CD4-positive, alpha-beta memory T cell (primary cell): ENCODE measurements at regions not wholly inside any gene's neighbourhood (a gene's known extent, or its start where the extent isn't known, plus 50 kb on each side); places are given as distances from the start of the nearest gene placed in this dataset.

ENCODE experiments used
- CTCF ChIA-PET: fragments of 350-600 bp; sonication (Branson Sonifier 250); formaldehyde crosslinking; loops from one replicate; lab custom pipeline; 2021; ENCODE audit warnings: inconsistent platforms; ENCODE audit not compliant: partially characterized antibody; lab: Charles Lee
- POLR2A ChIA-PET: fragments of 350-600 bp; sonication (Branson Sonifier 250); formaldehyde crosslinking; loops from one replicate; lab custom pipeline; 2021; ENCODE audit not compliant: partially characterized antibody; lab: Charles Lee
- DNase-seq, 5 donors: peaks; one replicate each; pipeline versions ENCODE4 v3.0.0 to v3.0.0-alpha.2; 2020 to 2022; ENCODE audit warnings: mixed read lengths in 1 of 5
- H3K27ac ChIP-seq: one replicate; pipeline ENCODE4 v1.7.0; 2013; ENCODE audit warnings: low read depth, low read length
- H3K27me3 ChIP-seq: 2 replicates; pipeline ENCODE4 v1.7.0; 2013; ENCODE audit warnings: mild to moderate bottlenecking, low read length, moderate library complexity; ENCODE audit not compliant: insufficient read depth
- H3K36me3 ChIP-seq: 2 replicates; pipeline ENCODE4 v1.7.0; 2013; ENCODE audit warnings: mild to moderate bottlenecking, low read length, moderate library complexity; ENCODE audit not compliant: insufficient read depth
- H3K4me1 ChIP-seq: 2 replicates; pipeline ENCODE4 v1.7.0; 2013; ENCODE audit warnings: mild to moderate bottlenecking, low read length, moderate library complexity; ENCODE audit not compliant: insufficient read depth
- H3K4me3 ChIP-seq, 2 donors: one replicate each; pipeline ENCODE4 v1.7.0; 2013; ENCODE audit warnings: low read length in 2 of 2, mild to moderate bottlenecking in 1 of 2
- H3K9me3 ChIP-seq, 2 donors: one replicate each; pipeline ENCODE4 v1.7.0; 2013; ENCODE audit warnings: low read length in 2 of 2, control low read depth in 1 of 2; ENCODE audit not compliant: control insufficient read depth in 1 of 2
- H3K27ac Mint-ChIP-seq, 7 donors: one replicate each; pipeline ENCODE4 v1.8.0; 2020 to 2021; ENCODE audit warnings: mixed read lengths in 7 of 7, mild to moderate bottlenecking in 6 of 7, inconsistent platforms in 3 of 7, moderate library complexity in 3 of 7
- H3K27me3 Mint-ChIP-seq, 2 donors: one replicate each; pipeline ENCODE4 v1.8.0; 2020 to 2021; ENCODE audit warnings: mixed read lengths in 2 of 2
- H3K36me3 Mint-ChIP-seq, 2 donors: one replicate each; pipeline ENCODE4 v1.8.0; 2020 to 2021; ENCODE audit warnings: mixed read lengths in 2 of 2, inconsistent platforms in 1 of 2, mild to moderate bottlenecking in 1 of 2
- H3K4me1 Mint-ChIP-seq, 4 donors: one replicate each; pipeline ENCODE4 v1.8.0; 2020 to 2021; ENCODE audit warnings: mixed read lengths in 4 of 4, mild to moderate bottlenecking in 1 of 4
- H3K4me3 Mint-ChIP-seq, 8 donors: one replicate each; pipeline ENCODE4 v1.8.0; 2020 to 2021; ENCODE audit warnings: mixed read lengths in 8 of 8, mild to moderate bottlenecking in 7 of 8, moderate library complexity in 6 of 8, inconsistent platforms in 3 of 8
- H3K9me3 Mint-ChIP-seq, 8 donors: one replicate each; pipeline ENCODE4 v1.8.0; 2020 to 2021; ENCODE audit warnings: mixed read lengths in 8 of 8, mild to moderate bottlenecking in 5 of 8, inconsistent platforms in 3 of 8, moderate library complexity in 1 of 8
- intact Hi-C: fragments of 100-400 bp; cut with micrococcal nuclease; formaldehyde crosslinking; loops from one replicate; pipeline ENCODE4 v1.15.1; 2023

DNA sequence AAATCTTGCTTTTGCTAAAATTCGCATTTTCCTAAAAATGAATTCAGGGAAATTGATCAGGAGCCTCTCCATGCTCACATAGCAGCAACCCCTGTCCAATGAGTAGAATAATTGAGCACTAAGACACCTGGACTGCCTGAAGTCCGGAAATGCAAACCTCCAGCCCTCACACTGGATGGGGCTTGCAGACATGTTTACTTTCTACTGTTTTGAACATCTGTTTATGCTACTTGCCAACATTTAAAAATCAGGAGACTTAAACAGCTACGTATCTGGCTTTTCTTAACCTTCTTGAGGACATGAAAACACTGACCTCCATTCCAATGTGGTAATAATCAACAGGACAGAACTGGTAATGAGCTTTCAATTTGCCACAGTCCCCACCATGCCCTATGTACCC lies 184.4 kb downstream of the SHOX2 start:
- Histone ChIP-seq H3K9me3 (no peaks in the 10 kb centered on the region), H3K36me3 (no peaks in the 10 kb centered on the region), H3K27ac (no peak overlapping the region), H3K27me3 (no peaks in the 10 kb centered on the region), H3K4me1 (no peaks in the 10 kb centered on the region), H3K4me3 (no peak overlapping the region)
- Mint-ChIP-seq H3K27me3 (no peaks in the 10 kb centered on the region), H3K4me3 (no peak overlapping the region), H3K36me3 (no peaks in the 10 kb centered on the region), H3K4me1 (no peaks in the 10 kb centered on the region), H3K9me3 (peaks cover 0 to 3% (median 0%) of the 10 kb centered on the region in 8 donors), H3K27ac (no peak overlapping the region)
- ChIA-PET CTCF (no interaction called here), POLR2A (no interaction called here)
- intact Hi-C loops, result no loop called here
- no peak for DNase-seq

DNA sequence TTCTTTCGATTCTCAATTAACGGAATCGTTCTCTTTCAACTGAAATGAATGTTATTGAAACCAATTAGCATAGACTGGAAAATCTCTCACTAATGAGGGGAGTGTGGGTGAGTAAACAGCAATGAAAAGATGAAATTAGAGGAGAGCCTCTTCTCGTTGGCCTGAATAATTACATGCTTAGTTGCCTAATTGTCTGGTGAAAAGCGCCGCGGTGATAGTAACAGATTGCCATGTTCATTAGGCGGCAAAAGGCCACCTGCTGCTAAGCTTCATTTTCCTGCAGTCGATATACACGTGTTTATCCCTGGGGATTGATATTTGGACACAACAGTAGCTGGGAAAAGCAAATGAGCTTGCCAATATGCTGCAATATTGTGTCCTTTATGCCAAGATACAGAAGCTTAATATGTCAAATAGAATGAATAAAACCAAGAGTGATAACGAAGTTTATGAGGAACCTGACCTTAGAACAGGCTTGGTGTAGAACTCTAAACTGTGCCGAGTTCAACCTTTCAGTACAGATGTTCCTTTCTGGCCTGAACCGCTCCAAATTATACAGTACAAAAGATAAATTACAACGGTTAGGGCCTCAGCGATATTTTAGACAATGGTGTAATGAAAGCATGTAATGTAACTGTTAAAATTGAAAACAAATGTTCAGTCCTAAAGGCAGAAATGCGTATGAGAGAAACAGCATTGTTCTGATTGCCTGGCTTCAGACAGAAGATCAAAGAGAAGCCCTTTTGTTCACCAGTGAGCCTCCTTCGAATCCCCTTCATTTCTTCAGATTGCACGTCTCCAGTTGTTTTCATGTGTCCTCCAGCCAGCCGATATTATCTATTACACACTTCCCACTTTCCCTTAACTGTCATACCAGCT lies 185.2 kb downstream of the SHOX2 start:
- Mint-ChIP-seq H3K27ac (no peak overlapping the region), H3K36me3 (no peaks in the 10 kb centered on the region), H3K4me1 (no peaks in the 10 kb centered on the region), H3K9me3 (peaks cover 0 to 3% (median 0%) of the 10 kb centered on the region in 8 donors), H3K4me3 (no peak overlapping the region), H3K27me3 (no peaks in the 10 kb centered on the region)
- ChIA-PET CTCF (no interaction called here), POLR2A (no interaction called here)
- H3K9me3 ChIP-seq, result no peaks in the 10 kb centered on the region
- H3K36me3 ChIP-seq, result no peaks in the 10 kb centered on the region
- no peaks in the 10 kb centered on the region for H3K4me1 ChIP-seq
- no peak for DNase-seq
- no peaks in the 10 kb centered on the region for H3K27me3 ChIP-seq
- intact Hi-C loops, result no loop called here
- H3K27ac ChIP-seq, result no peak overlapping the region
- no peak overlapping the region for H3K4me3 ChIP-seq

DNA sequence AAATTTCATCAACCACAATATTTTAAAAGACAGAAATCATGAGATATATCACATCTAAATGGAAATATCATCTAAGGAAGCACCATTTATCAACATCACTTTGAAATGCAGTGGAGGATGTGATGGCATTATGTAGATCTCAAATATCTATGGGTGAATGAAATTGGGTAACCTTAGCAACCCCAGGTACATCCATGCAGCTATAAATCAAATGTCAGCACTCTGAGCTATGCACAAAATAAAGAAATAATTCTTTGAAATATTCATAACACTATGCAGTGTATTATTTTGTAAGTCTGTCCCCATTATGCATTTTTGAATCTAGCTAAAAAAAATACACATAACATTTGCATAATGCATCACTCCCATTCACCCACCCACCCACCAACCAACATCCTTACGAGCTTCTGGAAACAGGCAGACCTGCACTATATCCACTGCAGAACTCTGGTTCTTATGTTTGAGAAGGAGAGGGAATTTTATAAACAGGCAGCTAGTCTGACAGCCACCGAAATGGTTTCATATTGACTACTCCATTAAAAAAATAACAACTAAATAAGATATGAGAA lies 186.8 kb downstream of the SHOX2 start:
- CTCF ChIA-PET, result no interaction called here
- POLR2A ChIA-PET, result no interaction called here
- Histone ChIP-seq H3K4me3 (no peak overlapping the region), H3K36me3 (no peaks in the 10 kb centered on the region), H3K27ac (no peak overlapping the region), H3K9me3 (no peaks in the 10 kb centered on the region), H3K27me3 (no peaks in the 10 kb centered on the region), H3K4me1 (no peaks in the 10 kb centered on the region)
- Mint-ChIP-seq H3K4me1 (no peaks in the 10 kb centered on the region), H3K4me3 (no peak overlapping the region), H3K27me3 (no peaks in the 10 kb centered on the region), H3K9me3 (peaks cover 0 to 3% (median 0%) of the 10 kb centered on the region in 8 donors), H3K36me3 (no peaks in the 10 kb centered on the region), H3K27ac (no peak overlapping the region)
- intact Hi-C loops, result no loop called here
- no peak for DNase-seq

DNA sequence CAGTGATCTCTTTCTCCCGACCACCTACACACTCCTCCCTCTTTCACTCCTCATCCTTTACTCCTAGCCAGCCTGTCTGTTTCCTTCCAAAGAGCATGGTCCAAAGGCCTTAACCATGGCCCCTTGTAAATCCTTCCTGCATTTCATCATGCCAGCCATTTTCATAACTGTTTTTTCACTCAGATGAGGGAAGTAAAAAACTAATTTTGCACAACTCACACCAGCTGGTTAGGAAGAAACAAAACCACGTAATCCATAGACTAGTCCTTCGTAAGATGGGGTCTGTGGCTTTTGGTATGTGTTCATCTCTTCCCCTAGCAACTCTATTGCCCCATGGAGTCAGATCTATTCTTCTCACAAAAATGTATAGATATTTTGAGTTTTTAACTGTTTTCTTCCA lies 187.8 kb downstream of the SHOX2 start:
- Histone ChIP-seq H3K27me3 (no peaks in the 10 kb centered on the region), H3K27ac (no peak overlapping the region), H3K9me3 (no peaks in the 10 kb centered on the region), H3K4me3 (no peak overlapping the region), H3K36me3 (no peaks in the 10 kb centered on the region), H3K4me1 (no peaks in the 10 kb centered on the region)
- no peaks in the 10 kb centered on the region for H3K27me3 Mint-ChIP-seq
- H3K4me3 Mint-ChIP-seq, result no peak overlapping the region
- peaks cover 0 to 2% (median 0%) of the 10 kb centered on the region in 8 donors for H3K9me3 Mint-ChIP-seq
- ChIA-PET CTCF (no interaction called here), POLR2A (no interaction called here)
- DNase-seq, result no peak
- intact Hi-C loops, result no loop called here
- H3K4me1 Mint-ChIP-seq, result no peaks in the 10 kb centered on the region
- no peak overlapping the region for H3K27ac Mint-ChIP-seq
- H3K36me3 Mint-ChIP-seq, result no peaks in the 10 kb centered on the region

DNA sequence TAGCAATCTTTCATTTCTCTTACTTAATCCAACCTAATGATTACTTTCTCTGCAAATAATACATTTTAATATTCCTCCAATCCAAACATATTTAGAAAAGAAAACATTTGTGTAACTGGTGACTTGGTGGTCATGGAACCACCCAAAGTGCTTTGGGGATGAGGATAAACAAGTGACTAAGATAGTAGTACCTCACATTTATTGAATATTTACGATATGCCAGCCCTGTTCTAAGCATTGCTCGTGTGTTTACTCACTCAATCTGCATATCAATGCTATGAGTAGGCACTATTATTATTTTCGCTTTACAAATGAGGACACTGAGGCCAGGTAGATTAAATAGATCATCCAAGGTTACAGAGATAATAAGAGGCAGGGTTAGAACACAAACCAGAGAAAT lies 189.5 kb downstream of the SHOX2 start:
- ChIA-PET CTCF (no interaction called here), POLR2A (no interaction called here)
- no peak for DNase-seq
- Histone ChIP-seq H3K27me3 (no peaks in the 10 kb centered on the region), H3K36me3 (no peaks in the 10 kb centered on the region), H3K4me1 (no peaks in the 10 kb centered on the region), H3K9me3 (no peaks in the 10 kb centered on the region), H3K27ac (no peak overlapping the region), H3K4me3 (no peak overlapping the region)
- H3K27me3 Mint-ChIP-seq, result no peaks in the 10 kb centered on the region
- peaks cover 0 to 2% (median 0%) of the 10 kb centered on the region in 8 donors for H3K9me3 Mint-ChIP-seq
- no peak overlapping the region for H3K4me3 Mint-ChIP-seq
- intact Hi-C loops, result no loop called here
- no peaks in the 10 kb centered on the region for H3K4me1 Mint-ChIP-seq
- no peak overlapping the region for H3K27ac Mint-ChIP-seq
- H3K36me3 Mint-ChIP-seq, result no peaks in the 10 kb centered on the region

DNA sequence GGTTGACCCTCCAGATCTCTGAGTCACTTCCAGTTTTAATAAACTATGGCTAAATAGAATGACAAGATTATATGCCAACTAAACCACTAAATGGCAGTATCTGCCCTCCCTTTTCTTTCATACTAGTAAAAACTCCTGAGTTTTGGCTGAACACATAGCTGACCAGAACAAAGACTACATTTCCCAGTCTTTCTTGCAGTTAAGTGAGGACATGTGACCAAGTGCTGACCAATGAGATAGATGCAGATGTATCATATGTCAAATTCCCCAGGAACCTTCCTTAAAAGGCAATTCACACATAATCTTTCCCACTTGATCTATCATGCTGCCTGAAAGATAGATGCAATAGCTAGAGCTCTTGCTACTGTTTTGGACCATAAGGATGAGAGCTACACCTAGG lies 191.3 kb downstream of the SHOX2 start:
- H3K4me1 ChIP-seq, result no peaks in the 10 kb centered on the region
- no peaks in the 10 kb centered on the region for H3K36me3 Mint-ChIP-seq
- no peaks in the 10 kb centered on the region for H3K36me3 ChIP-seq
- no peak overlapping the region for H3K4me3 ChIP-seq
- no peaks in the 10 kb centered on the region for H3K4me1 Mint-ChIP-seq
- H3K27me3 ChIP-seq, result no peaks in the 10 kb centered on the region
- DNase-seq, result no peak
- intact Hi-C loops, result no loop called here
- H3K4me3 Mint-ChIP-seq, result no peak overlapping the region
- no peaks in the 10 kb centered on the region for H3K9me3 ChIP-seq
- peaks cover 0 to 2% (median 0%) of the 10 kb centered on the region in 8 donors for H3K9me3 Mint-ChIP-seq
- H3K27ac Mint-ChIP-seq, result no peak overlapping the region
- H3K27ac ChIP-seq, result no peak overlapping the region
- CTCF ChIA-PET, result no interaction called here
- H3K27me3 Mint-ChIP-seq, result no peaks in the 10 kb centered on the region
- POLR2A ChIA-PET, result no interaction called here

DNA sequence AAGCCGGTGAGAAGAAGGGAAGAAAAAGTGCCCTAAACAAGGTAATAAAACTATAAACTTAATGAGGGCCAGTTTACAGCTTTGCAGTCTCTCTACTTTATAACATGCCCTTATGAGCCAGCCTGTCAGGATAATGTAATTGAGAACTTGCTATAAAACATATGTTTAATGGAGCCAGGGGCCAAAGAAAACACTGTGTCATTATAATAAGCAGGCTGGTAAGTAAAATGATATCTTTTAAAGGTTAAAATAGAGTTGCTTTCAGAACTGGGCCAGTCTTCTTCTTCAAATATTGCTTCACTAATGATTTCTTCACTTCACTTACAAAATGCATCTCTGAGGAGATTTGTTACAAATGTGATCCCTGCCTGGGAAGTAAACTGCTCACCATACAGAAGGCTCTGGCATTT lies 192.5 kb downstream of the SHOX2 start:
- no peaks in the 10 kb centered on the region for H3K36me3 Mint-ChIP-seq
- CTCF ChIA-PET, result no interaction called here
- peaks cover 0 to under 1% of the 10 kb centered on the region in 2 donors for H3K27me3 Mint-ChIP-seq
- POLR2A ChIA-PET, result no interaction called here
- no peak for DNase-seq
- intact Hi-C loops, result no loop called here
- H3K9me3 Mint-ChIP-seq, result peaks cover 0 to 2% (median 0%) of the 10 kb centered on the region in 8 donors
- no peaks in the 10 kb centered on the region for H3K36me3 ChIP-seq
- H3K27me3 ChIP-seq, result no peaks in the 10 kb centered on the region
- H3K4me1 Mint-ChIP-seq, result no peaks in the 10 kb centered on the region
- no peak overlapping the region for H3K4me3 Mint-ChIP-seq
- H3K4me1 ChIP-seq, result no peaks in the 10 kb centered on the region
- H3K27ac Mint-ChIP-seq, result no peak overlapping the region
- no peak overlapping the region for H3K4me3 ChIP-seq
- no peak overlapping the region for H3K27ac ChIP-seq
- no peaks in the 10 kb centered on the region for H3K9me3 ChIP-seq
